KMS-11 (cell line): ENCODE measurements at regions not wholly inside any gene's neighbourhood (a gene's known extent, or its start where the extent isn't known, plus 50 kb on each side); places are given as distances from the start of the nearest gene placed in this dataset.

ENCODE experiments used
- H2AFZ ChIP-seq: fragments of 200-600 bp; sonication (generic); 2 replicates; pipeline ENCODE4 v1.6.1; 2016; ENCODE audit warnings: antibody characterized with exemption, mixed run types, low read depth
- H3K27ac ChIP-seq: fragments of 200-600 bp; sonication (generic); 2 replicates; pipeline ENCODE4 v1.6.1; 2016; ENCODE audit warnings: mild to moderate bottlenecking, mixed run types
- H3K27me3 ChIP-seq: fragments of 200-600 bp; sonication (generic); 2 replicates; pipeline ENCODE4 v1.6.1; 2017; ENCODE audit warnings: mild to moderate bottlenecking, low read depth, mixed run types, moderate library complexity; ENCODE audit not compliant: insufficient read depth
- H3K36me3 ChIP-seq: fragments of 200-600 bp; sonication (generic); 2 replicates; pipeline ENCODE4 v1.6.1; 2017; ENCODE audit warnings: mild to moderate bottlenecking, mixed run types; ENCODE audit not compliant: insufficient read depth
- H3K4me1 ChIP-seq: fragments of 200-600 bp; sonication (generic); 2 replicates; pipeline ENCODE4 v1.6.1; 2016; ENCODE audit warnings: mild to moderate bottlenecking, low read depth, mixed run types; ENCODE audit not compliant: poor library complexity, severe bottlenecking
- H3K4me2 ChIP-seq: fragments of 200-600 bp; sonication (generic); 2 replicates; pipeline ENCODE4 v1.7.0; 2016; ENCODE audit warnings: mild to moderate bottlenecking, mixed run types
- H3K4me3 ChIP-seq: fragments of 200-600 bp; sonication (generic); IDR thresholded peaks from 2 replicates; pipeline ENCODE4 v1.6.1; 2017; ENCODE audit warnings: low read depth, low read length, mixed read lengths; ENCODE audit not compliant: insufficient read depth
- H3K79me2 ChIP-seq: fragments of 200-600 bp; sonication (generic); 2 replicates; pipeline ENCODE4 v1.6.1; 2016; ENCODE audit warnings: low read depth, mixed run types; ENCODE audit not compliant: insufficient read depth
- H3K9ac ChIP-seq: fragments of 200-600 bp; sonication (generic); 2 replicates; pipeline ENCODE4 v1.6.1; 2016; ENCODE audit warnings: mild to moderate bottlenecking, mixed run types
- H4K20me1 ChIP-seq: fragments of 200-600 bp; sonication (generic); 2 replicates; pipeline ENCODE4 v1.6.1; 2016; ENCODE audit warnings: mild to moderate bottlenecking, mixed run types; ENCODE audit not compliant: insufficient read depth
- CTCF ChIP-seq: fragments of 200-600 bp; sonication (generic); conservative IDR thresholded peaks from 2 replicates; pipeline ENCODE4 v1.6.1; 2017; ENCODE audit warnings: low read depth, mild to moderate bottlenecking, antibody characterized with exemption, low read length, moderate library complexity, mixed read lengths

GRCh38 chr14:48686650-48687049 lies 899.5 kb downstream of the RPS29 start:
- peaks cover 14% of the 10 kb centered on the region for H3K4me1 ChIP-seq
- H3K36me3 ChIP-seq, result no peaks in the 10 kb centered on the region
- H3K27ac ChIP-seq, result no peak overlapping the region
- H3K4me2 ChIP-seq, result no peak overlapping the region
- no peak for TF ChIP-seq CTCF
- H3K27me3 ChIP-seq, result no peaks in the 10 kb centered on the region
- H2AFZ ChIP-seq, result no peak overlapping the region
- H3K4me3 ChIP-seq, result no peak overlapping the region
- H3K79me2 ChIP-seq, result no peaks in the 10 kb centered on the region
- H4K20me1 ChIP-seq, result no peaks in the 10 kb centered on the region
- no peak overlapping the region for H3K9ac ChIP-seq

- Histone ChIP-seq H3K9ac (no peak overlapping the region), H3K4me1 (peaks cover 68% of the 10 kb centered on the region)
- TF ChIP-seq CTCF, result no peak
These were observed 913.7 kb downstream of the RPS29 start for GRCh38 chr14:48672506-48672905.

DNA sequence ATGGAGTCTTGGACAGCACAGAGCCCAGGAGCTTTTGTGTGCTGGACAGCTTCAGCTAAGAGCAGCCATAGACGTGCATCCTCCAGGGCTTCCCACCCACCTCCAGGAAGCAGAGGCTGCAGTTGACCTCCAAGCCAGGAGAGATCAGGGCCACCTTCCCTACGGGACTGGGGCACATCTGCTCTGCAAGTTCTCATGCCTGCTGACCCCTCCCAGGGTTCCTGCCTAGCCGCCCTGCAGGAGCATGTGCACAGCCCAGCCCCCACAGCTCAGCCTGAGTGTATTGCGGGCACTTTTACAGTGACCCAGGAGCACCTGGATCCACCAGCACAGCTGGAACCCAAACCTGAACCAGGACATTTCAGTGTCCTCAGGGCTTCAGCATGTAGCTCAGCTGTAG lies 915.2 kb downstream of the RPS29 start:
- no peak for TF ChIP-seq CTCF
- H2AFZ ChIP-seq, result peak overlapping the region; percentile 49
- no peaks in the 10 kb centered on the region for H4K20me1 ChIP-seq

More at GRCh38 chr14:48672506-48672905, 913.7 kb downstream of the RPS29 start:
- Histone ChIP-seq H4K20me1 (no peaks in the 10 kb centered on the region), H3K4me3 (no peak overlapping the region), H3K4me2 (peak overlapping the region; percentile 91), H3K27ac (peak overlapping the region; percentile 82), H3K27me3 (no peaks in the 10 kb centered on the region), H3K79me2 (no peaks in the 10 kb centered on the region), H2AFZ (no peak overlapping the region; the same call in 1 of the 2 replicates), H3K36me3 (no peaks in the 10 kb centered on the region)

DNA sequence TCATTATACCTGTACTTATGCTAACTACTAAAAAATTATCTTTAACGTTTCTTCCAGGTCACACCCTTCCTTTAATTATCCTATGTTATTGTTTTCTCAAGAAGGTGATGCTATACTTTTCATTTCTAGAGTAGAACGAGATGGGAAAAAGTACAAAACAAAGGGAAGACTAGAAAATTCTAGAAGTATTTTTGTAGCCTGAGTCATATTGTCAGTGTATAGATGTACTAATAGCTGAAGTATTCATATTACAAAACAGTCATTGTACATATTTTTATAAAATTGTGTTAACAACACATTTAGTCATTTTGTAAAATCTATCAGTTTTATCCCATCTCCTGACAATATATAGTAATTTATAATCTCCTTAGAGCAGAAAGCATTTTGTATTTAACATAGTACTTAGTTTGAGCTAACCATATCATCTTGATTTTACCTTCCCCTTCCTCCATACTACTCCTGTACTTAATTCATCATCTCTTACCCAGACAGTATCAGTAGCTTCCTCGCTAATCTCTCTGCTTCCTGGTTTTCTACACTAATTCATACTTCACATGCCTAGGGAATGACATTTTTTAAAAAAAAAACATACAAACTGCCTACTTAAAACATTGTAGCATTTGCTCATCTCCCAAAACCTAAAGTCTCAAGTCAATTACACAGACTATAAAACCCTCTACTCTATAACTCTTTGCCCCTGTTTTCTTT lies 920.9 kb downstream of the RPS29 start:
- no peak overlapping the region for H3K27ac ChIP-seq
- H3K4me1 ChIP-seq, result peaks cover 11% of the 10 kb centered on the region
- no peaks in the 10 kb centered on the region for H4K20me1 ChIP-seq
- H3K79me2 ChIP-seq, result no peaks in the 10 kb centered on the region
- no peak overlapping the region for H2AFZ ChIP-seq
- no peak for TF ChIP-seq CTCF
- H3K27me3 ChIP-seq, result no peaks in the 10 kb centered on the region
- H3K9ac ChIP-seq, result no peak overlapping the region
- no peak overlapping the region for H3K4me3 ChIP-seq
- H3K4me2 ChIP-seq, result no peak overlapping the region
- H3K36me3 ChIP-seq, result no peaks in the 10 kb centered on the region

More for the DNA sequence above, 915.2 kb downstream of the RPS29 start:
- Histone ChIP-seq H3K27ac (peak overlapping the region; percentile 82), H3K79me2 (no peaks in the 10 kb centered on the region), H3K4me2 (peak overlapping the region; percentile 91; the same call in 1 of the 2 replicates), H3K4me3 (no peak overlapping the region), H3K9ac (no peak overlapping the region), H3K4me1 (peaks cover 64% of the 10 kb centered on the region), H3K36me3 (no peaks in the 10 kb centered on the region), H3K27me3 (no peaks in the 10 kb centered on the region)
